A673 (cell line): ENCODE measurements at regions not wholly inside any gene's neighbourhood (a gene's known extent, or its start where the extent isn't known, plus 50 kb on each side); places are given as distances from the start of the nearest gene placed in this dataset.

ENCODE experiments used
- EZH2 ChIP-seq: fragments of 200-600 bp; sonication (generic); IDR thresholded peaks from 2 replicates; pipeline ENCODE4 v1.6.1; 2017; ENCODE audit warnings: borderline replicate concordance, low read depth, mild to moderate bottlenecking, mixed read lengths, antibody characterized with exemption, low read length; ENCODE audit not compliant: poor library complexity, severe bottlenecking
- TF ChIP-seq, protein P1 (sequence below): fragments of 300-800, 200-600 bp; sonication (generic); conservative IDR thresholded peaks from 2 replicates; pipeline ENCODE4 v1.5.1; 2017; ENCODE audit warnings: low read depth, mild to moderate bottlenecking, antibody characterized with exemption, low read length, moderate library complexity, mixed read lengths

DNA sequence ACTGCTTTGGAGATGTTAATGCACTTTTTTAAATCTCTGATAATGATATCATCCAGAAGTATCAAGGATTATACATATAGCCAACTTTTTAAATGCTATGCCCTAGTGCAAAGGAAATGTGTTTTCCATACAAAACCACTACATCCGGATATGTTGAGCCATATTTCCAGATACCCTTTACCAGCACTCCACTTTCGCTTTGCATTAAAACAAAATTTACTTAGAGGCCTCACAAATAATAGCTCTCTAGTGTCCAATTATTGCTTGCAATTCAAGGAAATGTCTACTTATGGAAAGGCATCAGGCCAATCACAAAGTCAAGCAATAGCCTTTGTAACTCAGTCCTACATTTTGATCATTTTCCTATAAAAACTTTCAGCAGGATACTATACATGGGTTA is 1072.8 kb upstream of the INTU start:
- TF ChIP-seq, protein P1, sequence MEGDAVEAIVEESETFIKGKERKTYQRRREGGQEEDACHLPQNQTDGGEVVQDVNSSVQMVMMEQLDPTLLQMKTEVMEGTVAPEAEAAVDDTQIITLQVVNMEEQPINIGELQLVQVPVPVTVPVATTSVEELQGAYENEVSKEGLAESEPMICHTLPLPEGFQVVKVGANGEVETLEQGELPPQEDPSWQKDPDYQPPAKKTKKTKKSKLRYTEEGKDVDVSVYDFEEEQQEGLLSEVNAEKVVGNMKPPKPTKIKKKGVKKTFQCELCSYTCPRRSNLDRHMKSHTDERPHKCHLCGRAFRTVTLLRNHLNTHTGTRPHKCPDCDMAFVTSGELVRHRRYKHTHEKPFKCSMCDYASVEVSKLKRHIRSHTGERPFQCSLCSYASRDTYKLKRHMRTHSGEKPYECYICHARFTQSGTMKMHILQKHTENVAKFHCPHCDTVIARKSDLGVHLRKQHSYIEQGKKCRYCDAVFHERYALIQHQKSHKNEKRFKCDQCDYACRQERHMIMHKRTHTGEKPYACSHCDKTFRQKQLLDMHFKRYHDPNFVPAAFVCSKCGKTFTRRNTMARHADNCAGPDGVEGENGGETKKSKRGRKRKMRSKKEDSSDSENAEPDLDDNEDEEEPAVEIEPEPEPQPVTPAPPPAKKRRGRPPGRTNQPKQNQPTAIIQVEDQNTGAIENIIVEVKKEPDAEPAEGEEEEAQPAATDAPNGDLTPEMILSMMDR: no peak
- no peak for TF ChIP-seq EZH2
